GM23248 (cell line): ENCODE measurements at regions not wholly inside any gene's neighbourhood (a gene's known extent, or its start where the extent isn't known, plus 50 kb on each side); places are given as distances from the start of the nearest gene placed in this dataset.

ENCODE experiments used
- EZH2 ChIP-seq: fragments of 200-600 bp; sonication (generic); IDR thresholded peaks from 2 replicates; pipeline ENCODE4 v1.6.1; 2018; ENCODE audit warnings: antibody characterized with exemption, mild to moderate bottlenecking; ENCODE audit not compliant: insufficient read depth, poor library complexity, severe bottlenecking
- EZH2phosphoT487 ChIP-seq: fragments of 200-600 bp; sonication (generic); IDR thresholded peaks from 2 replicates; pipeline ENCODE4 v1.6.1; 2018; ENCODE audit warnings: antibody characterized with exemption, moderate library complexity, mild to moderate bottlenecking, low read depth; ENCODE audit not compliant: insufficient read depth

DNA sequence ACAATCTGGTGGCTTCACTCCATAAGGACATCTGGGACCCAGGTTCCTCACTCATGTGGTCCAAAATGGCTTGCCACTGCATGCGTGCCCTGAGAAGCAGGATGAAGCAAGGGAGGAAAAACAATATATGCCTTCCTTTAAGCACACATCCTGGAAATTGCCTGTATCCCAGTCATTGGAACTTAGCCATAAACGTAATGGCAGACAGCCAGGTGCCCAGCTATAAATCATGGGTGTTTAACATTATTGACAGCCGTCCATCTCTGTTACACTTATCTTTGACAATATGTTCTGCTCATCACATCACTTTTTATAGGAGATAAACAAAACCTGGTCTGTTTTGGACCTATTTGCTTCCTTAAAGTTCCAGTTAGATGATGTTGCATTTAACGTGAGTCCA is 181.0 kb downstream of the AASDH start:
- TF ChIP-seq EZH2 (no peak), EZH2phosphoT487 (no peak)
